ENCODE measurements at regions not wholly inside any gene's neighbourhood (a gene's known extent, or its start where the extent isn't known, plus 50 kb on each side); places are given as distances from the start of the nearest gene placed in this dataset.
"Not testable (repeated sequence)": the region's sequence is repeated elsewhere in the genome, so short reads cannot be mapped to it uniquely, and the experiment has no call there.

GRCh38 chr14:55977392-55978150, 140.6 kb upstream of the PELI2 start:
- no peak for DNase-seq (ENCODE audit: low read depth in 2 of 2)

GRCh38 chr14:55979096-55979495, 139.1 kb upstream of the PELI2 start:
- no peak for DNase-seq (ENCODE audit: low read depth in 2 of 2)

- no peak for DNase-seq (ENCODE audit: low read depth in 2 of 2)
Measured at GRCh38 chr14:55979781-55980180, 138.4 kb upstream of the PELI2 start.

GRCh38 chr14:55980970-55981369, 137.2 kb upstream of the PELI2 start:
- DNase-seq (ENCODE audit: low read depth in 2 of 2): no peak

- DNase-seq (ENCODE audit: low read depth in 2 of 2): no peak
Measured at GRCh38 chr14:55986069-55986468, 132.1 kb upstream of the PELI2 start.

- no peak for DNase-seq (ENCODE audit: low read depth in 2 of 2)
Measured at GRCh38 chr14:56000846-56001245, 117.4 kb upstream of the PELI2 start.

GRCh38 chr14:56002342-56002741, 115.9 kb upstream of the PELI2 start:
- no peak for DNase-seq (ENCODE audit: low read depth in 2 of 2)

GRCh38 chr14:56002876-56003625, 115.2 kb upstream of the PELI2 start:
- DNase-seq (ENCODE audit: low read depth in 2 of 2): peak in 1 of 2 experiments; percentile 38

- DNase-seq (ENCODE audit: low read depth in 2 of 2): no peak
Measured at GRCh38 chr14:56004323-56004722, 113.9 kb upstream of the PELI2 start.

GRCh38 chr14:56004786-56005185, 113.4 kb upstream of the PELI2 start:
- no peak for DNase-seq (ENCODE audit: low read depth in 2 of 2)

GRCh38 chr14:56005191-56006053, 112.8 kb upstream of the PELI2 start:
- DNase-seq (ENCODE audit: low read depth in 2 of 2): no peak

GRCh38 chr14:56007491-56007890, 110.7 kb upstream of the PELI2 start:
- not testable (repeated sequence) for DNase-seq (ENCODE audit: low read depth in 2 of 2)

GRCh38 chr14:56008150-56008549, 110.1 kb upstream of the PELI2 start:
- DNase-seq (ENCODE audit: low read depth in 2 of 2): no peak

GRCh38 chr14:56008661-56009060, 109.5 kb upstream of the PELI2 start:
- DNase-seq (ENCODE audit: low read depth in 2 of 2): not testable (repeated sequence)

- DNase-seq (ENCODE audit: low read depth in 2 of 2): no peak
Measured at GRCh38 chr14:56023661-56024081, 94.5 kb upstream of the PELI2 start.

- DNase-seq (ENCODE audit: low read depth in 2 of 2): no peak
Measured at GRCh38 chr14:56025191-56025590, 93.0 kb upstream of the PELI2 start.

GRCh38 chr14:56026506-56026905, 91.7 kb upstream of the PELI2 start:
- no peak for DNase-seq (ENCODE audit: low read depth in 2 of 2)

GRCh38 chr14:56027421-56027820, 90.8 kb upstream of the PELI2 start:
- no peak for DNase-seq (ENCODE audit: low read depth in 2 of 2)

GRCh38 chr14:56027916-56028712, 90.1 kb upstream of the PELI2 start:
- no peak for DNase-seq (ENCODE audit: low read depth in 2 of 2)

- no peak for DNase-seq (ENCODE audit: low read depth in 2 of 2)
Measured at GRCh38 chr14:56036353-56036752, 81.9 kb upstream of the PELI2 start.

- no peak for DNase-seq (ENCODE audit: low read depth in 2 of 2)
Measured at GRCh38 chr14:56040121-56040520, 78.1 kb upstream of the PELI2 start.

All from stimulated activated CD4-positive, alpha-beta T cell treated with anti-CD3 and anti-CD28 coated beads, Interleukin-12 subunit alpha, Interleukin-12 subunit beta, amount 100 ng/mL, for 24 hours (primary cell).